Natural killer cell (primary cell): ENCODE measurements at regions not wholly inside any gene's neighbourhood (a gene's known extent, or its start where the extent isn't known, plus 50 kb on each side); places are given as distances from the start of the nearest gene placed in this dataset.

Experiments used
- ATAC-seq, 3 donors: fragments of 150-1000 bp in 2 of 3; fragments of 200-7000 bp in 1 of 3; cut with Tn5 transposase; 1 replicate in 1 of 3; 2 replicates in 2 of 3; pipeline ENCODE4 v1.10.0; 2021; ENCODE audit warnings: mild to moderate bottlenecking in 2 of 3, moderate library complexity in 2 of 3
- DNase-seq, 2 donors: peaks; one replicate each; pipeline versions ENCODE4 v3.0.0 to v3.0.0-alpha.2; 2013 to 2021; ENCODE audit warnings: mixed read lengths in 1 of 2
- H3K27ac ChIP-seq: one replicate; pipeline ENCODE4 v1.5.1; 2013; ENCODE audit warnings: mild to moderate bottlenecking, low read length
- H3K27me3 ChIP-seq: one replicate; pipeline ENCODE4 v1.6.1; 2013; ENCODE audit warnings: low read length; ENCODE audit not compliant: control insufficient read depth, insufficient read depth
- H3K36me3 ChIP-seq: one replicate; pipeline ENCODE4 v1.6.1; 2013; ENCODE audit warnings: low read length; ENCODE audit not compliant: control insufficient read depth, insufficient read depth
- H3K4me1 ChIP-seq: one replicate; pipeline ENCODE4 v1.6.1; 2013; ENCODE audit warnings: low read length; ENCODE audit not compliant: control insufficient read depth, insufficient read depth
- H3K4me3 ChIP-seq: one replicate; pipeline ENCODE4 v1.5.1; 2013; ENCODE audit warnings: low read length
- H3K9me3 ChIP-seq: one replicate; pipeline ENCODE4 v1.6.1; 2013; ENCODE audit warnings: low read length; ENCODE audit not compliant: control insufficient read depth, insufficient read depth
- H3K27ac Mint-ChIP-seq, 2 donors: one replicate each; pipeline ENCODE4 v1.8.0; 2022; ENCODE audit warnings: mild to moderate bottlenecking in 2 of 2, mixed read lengths in 2 of 2, moderate library complexity in 1 of 2
- H3K27me3 Mint-ChIP-seq, 2 donors: one replicate each; pipeline ENCODE4 v1.8.0; 2022; ENCODE audit warnings: low read depth in 2 of 2, mixed read lengths in 2 of 2
- H3K36me3 Mint-ChIP-seq: one replicate; pipeline ENCODE4 v1.8.0; 2022; ENCODE audit warnings: mixed read lengths
- H3K4me1 Mint-ChIP-seq, 2 donors: one replicate each; pipeline ENCODE4 v1.8.0; 2022; ENCODE audit warnings: mixed read lengths in 2 of 2
- H3K4me3 Mint-ChIP-seq: one replicate; pipeline ENCODE4 v1.8.0; 2022; ENCODE audit warnings: mild to moderate bottlenecking, moderate library complexity, mixed read lengths
- H3K9me3 Mint-ChIP-seq, 2 donors: one replicate each; pipeline ENCODE4 v1.8.0; 2022; ENCODE audit warnings: mixed read lengths in 2 of 2
- WGBS: methylation state at CpG from one replicate; pipeline ENCODE4 v1.1.7; 2013; ENCODE audit warnings: missing lambda C conversion rate; ENCODE audit not compliant: insufficient coverage; 5-methylcytosine and 5-hydroxymethylcytosine counted together
- intact Hi-C: fragments of 100-400 bp; cut with micrococcal nuclease; formaldehyde crosslinking; loops from one replicate; pipeline ENCODE4 v1.14.2; 2022
- TF ChIP-seq, protein P1 (sequence below): fragments of 200-600 bp; IDR thresholded peaks from one replicate; pipeline ENCODE4 v1.8.0; 2022; ENCODE audit warnings: antibody characterized with exemption

DNA sequence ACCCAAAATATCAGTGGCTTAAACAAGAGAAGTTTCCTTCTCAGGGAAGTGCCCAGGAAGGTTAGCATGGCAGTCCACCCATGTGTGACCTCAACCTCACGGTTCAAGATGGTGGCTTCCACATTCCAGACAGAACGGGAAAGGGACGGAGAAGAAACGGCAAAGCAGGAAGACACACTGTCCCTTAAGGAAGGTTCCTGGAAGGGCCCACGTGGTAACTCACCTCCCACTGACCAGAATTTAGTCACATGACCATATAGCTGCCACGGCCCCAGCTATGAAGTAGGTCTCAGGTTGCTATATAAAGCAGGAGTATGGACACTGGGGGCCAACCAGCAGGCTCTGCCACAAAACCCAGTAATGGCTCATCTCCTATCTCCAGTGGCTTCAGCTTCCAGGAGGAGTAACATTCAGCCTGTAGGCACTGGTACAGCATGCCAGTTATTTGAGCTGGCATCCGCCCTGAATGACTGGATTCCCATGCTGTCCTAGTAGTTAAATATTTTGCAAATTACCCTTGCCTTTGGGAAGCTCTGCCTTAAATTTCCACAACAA lies 278.5 kb upstream of the KLF14 start:
- 82% methylated on average over 7 of the region's 7 CpGs for WGBS
- ATAC-seq (peak in 1 of 3 donors; percentile 8), DNase-seq (no peak)
- Histone ChIP-seq H3K27ac (peak overlapping the region; percentile 17), H3K27me3 (no peaks in the 10 kb centered on the region), H3K36me3 (no peaks in the 10 kb centered on the region), H3K9me3 (no peaks in the 10 kb centered on the region), H3K4me1 (peaks cover 38% of the 10 kb centered on the region), H3K4me3 (no peak overlapping the region)
- Mint-ChIP-seq H3K27ac (peak overlapping the region; percentile 81 to 82), H3K36me3 (no peaks in the 10 kb centered on the region), H3K9me3 (no peaks in the 10 kb centered on the region), H3K27me3 (no peaks in the 10 kb centered on the region), H3K4me1 (peaks cover 77 to 94% of the 10 kb centered on the region in 2 donors), H3K4me3 (peak overlapping the region; percentile 80)
- TF ChIP-seq, protein P1, sequence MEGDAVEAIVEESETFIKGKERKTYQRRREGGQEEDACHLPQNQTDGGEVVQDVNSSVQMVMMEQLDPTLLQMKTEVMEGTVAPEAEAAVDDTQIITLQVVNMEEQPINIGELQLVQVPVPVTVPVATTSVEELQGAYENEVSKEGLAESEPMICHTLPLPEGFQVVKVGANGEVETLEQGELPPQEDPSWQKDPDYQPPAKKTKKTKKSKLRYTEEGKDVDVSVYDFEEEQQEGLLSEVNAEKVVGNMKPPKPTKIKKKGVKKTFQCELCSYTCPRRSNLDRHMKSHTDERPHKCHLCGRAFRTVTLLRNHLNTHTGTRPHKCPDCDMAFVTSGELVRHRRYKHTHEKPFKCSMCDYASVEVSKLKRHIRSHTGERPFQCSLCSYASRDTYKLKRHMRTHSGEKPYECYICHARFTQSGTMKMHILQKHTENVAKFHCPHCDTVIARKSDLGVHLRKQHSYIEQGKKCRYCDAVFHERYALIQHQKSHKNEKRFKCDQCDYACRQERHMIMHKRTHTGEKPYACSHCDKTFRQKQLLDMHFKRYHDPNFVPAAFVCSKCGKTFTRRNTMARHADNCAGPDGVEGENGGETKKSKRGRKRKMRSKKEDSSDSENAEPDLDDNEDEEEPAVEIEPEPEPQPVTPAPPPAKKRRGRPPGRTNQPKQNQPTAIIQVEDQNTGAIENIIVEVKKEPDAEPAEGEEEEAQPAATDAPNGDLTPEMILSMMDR, result no peak
- intact Hi-C loops, result no loop called here

DNA sequence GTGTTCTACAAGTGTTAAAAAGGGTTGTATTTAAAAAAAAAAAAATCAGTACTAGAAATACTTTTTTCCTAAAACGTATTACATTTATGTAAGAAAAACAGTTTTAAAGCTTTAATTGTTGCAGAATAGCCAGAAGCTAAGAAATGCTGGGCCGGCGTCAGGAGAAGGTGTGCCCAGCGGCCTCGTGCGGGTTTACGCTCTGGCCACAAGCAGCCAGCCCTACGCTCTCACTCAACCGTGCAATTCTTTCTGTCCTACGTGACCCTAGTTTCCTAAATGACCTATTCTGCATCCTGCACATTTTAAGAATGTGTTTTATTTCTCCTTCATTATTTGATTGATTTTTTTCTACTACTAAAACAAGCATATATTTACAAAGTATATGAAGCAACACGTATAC lies 279.7 kb upstream of the KLF14 start:
- H3K9me3 Mint-ChIP-seq, result no peaks in the 10 kb centered on the region
- WGBS, result 66% methylated on average over 11 of the region's 11 CpGs
- no peak for DNase-seq

GRCh38 chr7:131014906-131015656 lies 281.1 kb upstream of the KLF14 start:
- Mint-ChIP-seq H3K27me3 (no peaks in the 10 kb centered on the region), H3K4me3 (no peak overlapping the region), H3K4me1 (peaks cover 92 to 96% of the 10 kb centered on the region in 2 donors), H3K27ac (peak overlapping the region in 1 of 2 donors; percentile 58), H3K9me3 (no peaks in the 10 kb centered on the region), H3K36me3 (no peaks in the 10 kb centered on the region)
- no peak for ATAC-seq
- Histone ChIP-seq H3K4me1 (peaks cover 35% of the 10 kb centered on the region), H3K9me3 (no peaks in the 10 kb centered on the region), H3K4me3 (no peak overlapping the region), H3K27me3 (no peaks in the 10 kb centered on the region), H3K27ac (no peak overlapping the region), H3K36me3 (no peaks in the 10 kb centered on the region)
- DNase-seq, result no peak
- WGBS, result 100% methylated on average over 3 of the region's 7 CpGs
- TF ChIP-seq, protein P1, result no peak
- intact Hi-C loops, result no loop called here

More for the DNA sequence above, 279.7 kb upstream of the KLF14 start:
- Histone ChIP-seq H3K36me3 (no peaks in the 10 kb centered on the region), H3K4me1 (peaks cover 35% of the 10 kb centered on the region), H3K9me3 (no peaks in the 10 kb centered on the region), H3K27me3 (no peaks in the 10 kb centered on the region), H3K27ac (no peak overlapping the region), H3K4me3 (no peak overlapping the region)
- ATAC-seq, result peak in 1 of 3 donors; percentile 17
- TF ChIP-seq, protein P1, result no peak
- Mint-ChIP-seq H3K36me3 (no peaks in the 10 kb centered on the region), H3K4me1 (peaks cover 87 to 96% of the 10 kb centered on the region in 2 donors), H3K27me3 (no peaks in the 10 kb centered on the region), H3K4me3 (peak overlapping the region; percentile 76), H3K27ac (peak overlapping the region; percentile 58 to 81)
- intact Hi-C loops, result no loop called here
